GM12892 (cell line): ENCODE measurements at regions not wholly inside any gene's neighbourhood (a gene's known extent, or its start where the extent isn't known, plus 50 kb on each side); places are given as distances from the start of the nearest gene placed in this dataset.

ENCODE experiments used
- POLR2A ChIP-seq: IDR thresholded peaks from 2 replicates; pipeline ENCODE4 v1.6.1; 2011; ENCODE audit warnings: low read depth, low read length, control low read depth
- POLR2AphosphoS5 ChIP-seq: IDR thresholded peaks from 2 replicates; pipeline ENCODE4 v1.6.1; 2011; ENCODE audit warnings: low read depth, low read length, control low read depth
- TAF1 ChIP-seq: IDR thresholded peaks from 2 replicates; pipeline ENCODE4 v1.6.1; 2011; ENCODE audit warnings: low read depth, mild to moderate bottlenecking, control low read depth, low read length, borderline replicate concordance

GRCh38 chr12:88327276-88327675 is 185.2 kb downstream of the TMTC3 start:
- TF ChIP-seq POLR2A (no peak), POLR2AphosphoS5 (no peak), TAF1 (no peak)
